ENCODE measurements at regions not wholly inside any gene's neighbourhood (a gene's known extent, or its start where the extent isn't known, plus 50 kb on each side); places are given as distances from the start of the nearest gene placed in this dataset.
"Not testable (repeated sequence)": the region's sequence is repeated elsewhere in the genome, so short reads cannot be mapped to it uniquely, and the experiment has no call there.

DNA sequence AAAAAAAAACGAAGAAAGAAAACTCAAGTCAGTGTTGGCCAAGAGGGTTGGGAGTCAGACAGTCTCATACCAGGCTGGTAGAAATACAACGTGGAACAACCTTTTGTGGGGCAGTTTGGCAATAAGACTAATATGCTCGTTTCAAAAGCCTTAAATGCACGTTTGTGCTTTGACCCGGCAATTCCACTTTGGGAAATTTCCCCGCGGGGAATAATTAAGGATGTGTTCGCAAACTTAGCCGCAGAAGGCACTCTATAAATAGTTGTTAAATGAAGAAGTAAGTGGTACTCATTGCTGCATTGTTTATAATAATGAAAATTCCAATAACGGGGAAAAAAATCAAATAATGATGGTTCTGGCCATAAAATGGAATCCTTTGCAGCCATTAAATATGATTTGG, 664.8 kb upstream of the EEF2KMT start:
- intact Hi-C loops (cut with micrococcal nuclease) = no loop called here
- Mint-ChIP-seq H3K27ac (no peak overlapping the region), H3K9me3 (peaks cover 20% of the 10 kb centered on the region), H3K36me3 (ENCODE audit: low read depth) (no peaks in the 10 kb centered on the region), H3K4me3 (no peak overlapping the region), H3K4me1 (ENCODE audit: low read depth) (no peaks in the 10 kb centered on the region), H3K27me3 (ENCODE audit: insufficient read depth) (no peaks in the 10 kb centered on the region)
- no peak for DNase-seq (ENCODE audit: low spot score)

DNA sequence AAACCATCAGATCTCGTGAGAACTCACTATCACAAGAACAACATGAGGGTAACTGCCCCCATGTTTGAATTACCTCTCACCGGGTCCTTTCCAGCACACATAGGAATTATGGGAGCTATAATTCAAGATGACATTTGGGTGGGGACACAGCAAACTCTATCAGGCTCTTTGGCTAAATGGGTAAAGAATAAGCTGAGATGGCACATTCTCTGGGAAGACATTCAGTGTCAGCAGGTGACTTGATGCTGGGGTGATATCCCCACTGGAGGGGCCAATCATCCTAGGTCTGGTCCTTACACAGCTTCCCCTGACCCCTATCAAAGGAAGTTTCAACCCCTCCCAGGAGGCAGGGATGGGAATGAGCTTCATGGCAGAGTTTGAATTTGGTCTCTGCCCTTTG, 664.0 kb upstream of the EEF2KMT start:
- intact Hi-C loops (cut with micrococcal nuclease) = no loop called here
- Mint-ChIP-seq H3K4me3 (no peak overlapping the region), H3K36me3 (ENCODE audit: low read depth) (no peaks in the 10 kb centered on the region), H3K9me3 (peaks cover 17% of the 10 kb centered on the region), H3K4me1 (ENCODE audit: low read depth) (no peaks in the 10 kb centered on the region), H3K27me3 (ENCODE audit: insufficient read depth) (no peaks in the 10 kb centered on the region), H3K27ac (no peak overlapping the region)
- no peak for DNase-seq (ENCODE audit: low spot score)

DNA sequence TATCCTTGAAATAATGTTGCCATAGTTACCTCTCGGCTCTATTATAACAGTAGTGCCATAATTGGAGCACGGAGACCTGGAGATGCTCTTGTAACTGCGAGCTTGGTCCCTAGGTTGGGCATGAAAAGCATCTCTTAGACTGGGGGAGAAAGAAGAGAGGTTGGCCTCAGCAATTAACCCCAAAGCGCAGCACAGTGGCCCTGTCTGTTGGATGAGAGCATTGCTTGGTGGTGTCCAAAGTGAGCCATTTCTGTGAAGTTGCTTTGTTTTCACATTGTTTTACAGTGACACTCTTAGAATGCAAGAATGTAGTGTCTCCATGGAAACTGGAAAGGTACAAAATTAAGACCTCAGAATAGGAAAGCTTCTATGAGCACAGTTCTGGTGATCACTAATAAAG, 660.7 kb upstream of the EEF2KMT start:
- H3K9me3 Mint-ChIP-seq = peaks cover 17% of the 10 kb centered on the region

DNA sequence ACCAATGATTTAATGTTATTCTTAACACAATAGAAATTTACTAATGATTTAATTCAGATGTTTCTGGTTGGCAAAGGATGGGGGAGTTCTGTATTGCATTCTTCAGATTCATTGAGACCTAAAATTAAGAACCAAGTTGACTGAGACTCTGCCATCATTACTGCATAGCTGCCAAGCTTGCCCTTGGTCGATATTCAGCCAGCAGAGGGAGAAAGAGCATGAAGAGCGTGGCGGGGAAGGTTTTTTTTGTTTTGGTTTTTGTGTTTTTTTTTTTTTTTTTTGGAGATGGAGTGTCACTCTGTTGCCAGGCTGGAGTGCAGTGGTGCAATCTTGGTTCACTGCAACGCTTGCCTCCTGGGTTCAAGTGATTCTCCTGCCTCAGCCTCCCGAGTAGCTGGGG, 659.4 kb upstream of the EEF2KMT start:
- Mint-ChIP-seq H3K9me3 (peaks cover 18% of the 10 kb centered on the region), H3K27ac (no peak overlapping the region)

More for the DNA sequence above, 660.7 kb upstream of the EEF2KMT start:
- no peak overlapping the region for H3K4me3 Mint-ChIP-seq
- no peaks in the 10 kb centered on the region for H3K36me3 Mint-ChIP-seq (ENCODE audit: low read depth)
- no peak for DNase-seq (ENCODE audit: low spot score)
- H3K27ac Mint-ChIP-seq = no peak overlapping the region
- H3K27me3 Mint-ChIP-seq (ENCODE audit: insufficient read depth) = no peaks in the 10 kb centered on the region
- H3K4me1 Mint-ChIP-seq (ENCODE audit: low read depth) = no peaks in the 10 kb centered on the region
- intact Hi-C loops (cut with micrococcal nuclease) = no loop called here

DNA sequence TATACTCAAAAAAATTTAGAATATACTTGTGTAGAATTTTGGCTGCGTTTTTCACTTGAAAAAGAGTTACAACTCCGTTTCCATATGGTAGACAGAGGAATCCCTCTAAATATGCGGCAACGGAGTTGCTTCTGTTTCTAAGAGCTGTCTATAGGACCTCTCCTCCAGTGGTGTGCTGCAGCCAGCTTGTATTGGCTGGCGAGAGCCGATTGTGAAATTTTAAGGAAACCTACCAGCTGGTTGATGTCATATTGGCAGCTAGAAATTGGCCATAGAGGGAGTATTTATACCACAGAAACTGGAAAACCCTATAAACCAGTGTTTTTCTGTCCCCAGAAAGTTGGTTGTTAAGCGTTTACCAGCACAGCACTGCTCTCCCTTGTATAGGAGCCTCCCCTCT, 655.8 kb upstream of the EEF2KMT start:
- no peaks in the 10 kb centered on the region for H3K4me1 Mint-ChIP-seq (ENCODE audit: low read depth)
- no peak for DNase-seq (ENCODE audit: low spot score)
- H3K36me3 Mint-ChIP-seq (ENCODE audit: low read depth) = no peaks in the 10 kb centered on the region
- H3K27ac Mint-ChIP-seq = no peak overlapping the region
- peaks cover 13% of the 10 kb centered on the region for H3K9me3 Mint-ChIP-seq
- H3K27me3 Mint-ChIP-seq (ENCODE audit: insufficient read depth) = no peaks in the 10 kb centered on the region
- no peak overlapping the region for H3K4me3 Mint-ChIP-seq
- intact Hi-C loops (cut with micrococcal nuclease) = no loop called here

More for the DNA sequence above, 659.4 kb upstream of the EEF2KMT start:
- Mint-ChIP-seq H3K27me3 (ENCODE audit: insufficient read depth) (no peaks in the 10 kb centered on the region), H3K36me3 (ENCODE audit: low read depth) (no peaks in the 10 kb centered on the region), H3K4me3 (no peak overlapping the region), H3K4me1 (ENCODE audit: low read depth) (no peaks in the 10 kb centered on the region)
- no peak for DNase-seq (ENCODE audit: low spot score)
- intact Hi-C loops (cut with micrococcal nuclease) = no loop called here

DNA sequence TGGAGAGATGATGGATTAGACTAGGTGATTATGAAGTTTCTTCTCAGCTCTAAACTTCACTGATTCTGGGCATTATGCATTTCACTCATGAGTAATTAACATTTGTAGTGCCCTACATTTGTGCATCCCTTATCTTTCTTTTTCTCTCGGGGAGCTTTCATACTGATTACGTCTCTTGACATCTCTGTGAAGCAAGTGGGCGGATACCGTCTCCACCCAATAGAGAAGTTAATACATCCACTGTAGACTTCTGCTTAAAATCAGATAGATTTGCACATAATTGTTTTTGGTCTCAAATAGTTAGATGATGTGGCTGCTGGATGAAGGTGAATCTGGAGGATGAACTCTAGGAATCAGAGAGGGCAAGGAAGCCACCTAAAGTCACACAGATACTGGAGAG, 653.6 kb upstream of the EEF2KMT start:
- no peaks in the 10 kb centered on the region for H3K4me1 Mint-ChIP-seq (ENCODE audit: low read depth)
- intact Hi-C loops (cut with micrococcal nuclease) = no loop called here

DNA sequence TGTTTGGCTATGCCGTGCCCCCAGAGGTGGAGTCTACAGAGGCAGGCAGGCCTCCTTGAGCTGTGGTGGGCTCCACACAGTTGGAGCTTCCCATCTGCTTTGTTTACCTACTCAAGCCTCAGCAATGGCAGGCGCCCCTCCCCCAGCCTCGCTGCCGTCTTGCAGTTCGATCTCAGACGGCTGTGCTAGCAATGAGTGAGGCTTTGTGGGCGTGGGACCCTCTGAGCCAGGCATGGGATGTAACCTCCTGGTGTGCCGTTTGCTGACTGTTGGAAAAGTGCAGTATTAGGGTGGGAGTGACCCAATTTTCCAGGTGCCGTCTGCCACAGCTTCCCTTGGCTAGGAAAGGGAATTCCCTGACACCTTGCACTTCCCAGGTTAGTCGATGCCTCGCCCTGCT, 652.8 kb upstream of the EEF2KMT start:
- DNase-seq (ENCODE audit: low spot score); H3K36me3 Mint-ChIP-seq (ENCODE audit: low read depth); H3K4me3 Mint-ChIP-seq; H3K27ac Mint-ChIP-seq; H3K27me3 Mint-ChIP-seq (ENCODE audit: insufficient read depth); intact Hi-C loops (cut with micrococcal nuclease); H3K4me1 Mint-ChIP-seq (ENCODE audit: low read depth): not testable (repeated sequence)
- peaks cover 17% of the 10 kb centered on the region for H3K9me3 Mint-ChIP-seq

More for the DNA sequence above, 653.6 kb upstream of the EEF2KMT start:
- DNase-seq (ENCODE audit: low spot score) = no peak
- Mint-ChIP-seq H3K36me3 (ENCODE audit: low read depth) (no peaks in the 10 kb centered on the region), H3K27ac (no peak overlapping the region), H3K4me3 (no peak overlapping the region), H3K9me3 (peaks cover 17% of the 10 kb centered on the region), H3K27me3 (ENCODE audit: insufficient read depth) (no peaks in the 10 kb centered on the region)

DNA sequence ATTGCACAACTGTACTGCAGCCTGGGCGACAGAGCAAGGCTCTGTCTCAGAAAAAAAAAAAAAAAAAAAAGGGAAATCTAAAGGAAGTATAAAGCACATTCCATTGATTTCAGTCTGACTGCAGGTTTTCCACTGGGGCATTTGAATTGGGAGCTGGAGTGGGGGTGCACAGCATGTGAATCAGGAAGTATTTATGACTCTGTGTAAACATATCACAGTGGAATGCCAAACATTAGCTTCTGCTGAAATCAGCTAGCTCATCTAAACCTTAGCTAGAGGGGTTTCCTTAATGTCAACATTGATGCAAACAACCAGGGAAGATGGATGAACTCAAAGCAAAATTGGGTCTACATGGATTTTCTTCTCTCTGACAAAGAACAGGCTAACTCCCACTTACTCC, 641.0 kb upstream of the EEF2KMT start:
- no peaks in the 10 kb centered on the region for H3K36me3 Mint-ChIP-seq (ENCODE audit: low read depth)
- H3K9me3 Mint-ChIP-seq = peaks cover 24% of the 10 kb centered on the region
- H3K4me1 Mint-ChIP-seq (ENCODE audit: low read depth) = no peaks in the 10 kb centered on the region
- no peak for DNase-seq (ENCODE audit: low spot score)
- H3K27me3 Mint-ChIP-seq (ENCODE audit: insufficient read depth) = no peaks in the 10 kb centered on the region
- H3K27ac Mint-ChIP-seq = no peak overlapping the region
- no peak overlapping the region for H3K4me3 Mint-ChIP-seq
- intact Hi-C loops (cut with micrococcal nuclease) = no loop called here

DNA sequence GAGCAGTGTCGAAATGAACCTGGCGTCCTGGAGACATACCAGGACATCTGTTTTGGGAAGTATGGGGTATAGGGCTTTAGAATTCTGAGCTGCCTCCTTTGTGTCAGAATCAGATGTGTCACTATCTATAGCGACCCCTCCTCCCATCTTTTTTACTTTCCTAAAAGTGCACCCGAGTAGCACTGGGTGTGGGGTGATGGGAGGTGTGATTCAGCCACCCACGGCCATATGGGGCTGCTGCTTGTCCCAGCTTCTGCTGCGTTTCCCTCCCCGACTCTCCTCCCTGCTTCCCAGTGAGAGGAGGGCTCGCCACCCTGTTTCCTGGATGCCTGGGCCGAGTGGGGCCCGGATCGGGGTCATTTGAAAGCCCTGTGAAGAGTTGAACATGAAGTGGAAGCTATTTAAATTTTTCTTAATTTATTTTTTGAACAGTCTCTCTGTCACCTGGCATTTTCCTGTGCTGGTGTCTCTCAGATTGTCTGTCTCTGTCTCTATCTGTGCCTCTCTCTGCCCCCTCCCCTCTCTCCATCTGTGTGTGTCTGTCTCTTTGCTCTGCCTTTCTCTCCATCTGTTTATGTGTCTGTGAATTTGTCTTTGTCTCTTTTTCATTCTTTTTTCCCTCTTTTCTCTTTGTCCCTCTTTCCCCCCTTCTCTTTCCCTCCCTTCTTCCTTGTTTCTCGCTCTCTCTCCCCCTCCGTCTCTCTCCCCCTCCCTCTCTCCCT, 638.8 kb upstream of the EEF2KMT start:
- intact Hi-C loops (cut with micrococcal nuclease) = no loop called here
- no peak for DNase-seq (ENCODE audit: low spot score)
- H3K27me3 Mint-ChIP-seq (ENCODE audit: insufficient read depth) = no peaks in the 10 kb centered on the region
- no peak overlapping the region for H3K27ac Mint-ChIP-seq
- no peaks in the 10 kb centered on the region for H3K36me3 Mint-ChIP-seq (ENCODE audit: low read depth)
- H3K4me3 Mint-ChIP-seq = no peak overlapping the region
- no peaks in the 10 kb centered on the region for H3K4me1 Mint-ChIP-seq (ENCODE audit: low read depth)
- H3K9me3 Mint-ChIP-seq = peaks cover 18% of the 10 kb centered on the region

DNA sequence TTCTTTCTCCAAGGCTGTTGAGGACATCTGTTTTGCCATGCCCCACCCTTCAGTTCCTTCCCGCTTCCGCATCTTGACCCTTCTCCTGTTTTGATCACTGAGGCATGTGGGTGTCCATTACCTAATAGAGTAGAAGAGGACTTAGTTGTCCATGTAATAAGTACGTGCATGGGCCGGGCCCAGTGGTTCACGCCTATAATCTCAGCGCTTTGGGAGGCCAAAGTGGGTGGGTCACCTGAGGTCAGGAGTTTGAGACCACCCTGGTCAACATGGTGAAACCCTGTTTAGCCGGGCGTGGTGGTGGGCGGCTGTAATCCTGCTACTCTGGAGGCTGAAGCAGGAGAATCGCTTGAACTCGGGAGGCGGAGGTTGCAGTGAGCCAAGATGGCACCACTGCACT, 637.8 kb upstream of the EEF2KMT start:
- H3K36me3 Mint-ChIP-seq (ENCODE audit: low read depth) = no peaks in the 10 kb centered on the region
- intact Hi-C loops (cut with micrococcal nuclease) = no loop called here
- H3K27me3 Mint-ChIP-seq (ENCODE audit: insufficient read depth) = no peaks in the 10 kb centered on the region
- DNase-seq (ENCODE audit: low spot score) = no peak
- no peak overlapping the region for H3K4me3 Mint-ChIP-seq
- H3K4me1 Mint-ChIP-seq (ENCODE audit: low read depth) = no peaks in the 10 kb centered on the region
- no peak overlapping the region for H3K27ac Mint-ChIP-seq
- peaks cover 10% of the 10 kb centered on the region for H3K9me3 Mint-ChIP-seq

DNA sequence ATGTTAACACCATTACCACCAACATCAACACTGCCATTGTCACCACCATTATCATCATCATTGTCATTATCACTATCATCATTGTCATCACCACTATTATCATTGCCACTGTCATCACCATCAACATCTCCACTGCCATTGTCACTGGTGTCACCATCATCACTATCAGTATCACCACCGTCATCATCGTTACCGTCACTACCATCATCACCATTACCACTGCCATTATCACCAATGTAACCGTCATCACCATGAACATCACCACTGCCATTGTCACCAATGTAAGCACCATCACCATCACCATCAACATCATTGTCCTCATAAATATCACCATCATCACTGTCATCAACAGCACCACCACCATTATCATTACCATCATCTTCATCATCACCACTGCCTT, 633.2 kb upstream of the EEF2KMT start:
- Mint-ChIP-seq H3K9me3 (peaks cover 5% of the 10 kb centered on the region), H3K36me3 (ENCODE audit: low read depth) (no peaks in the 10 kb centered on the region), H3K4me1 (ENCODE audit: low read depth) (no peaks in the 10 kb centered on the region), H3K27ac (no peak overlapping the region), H3K27me3 (ENCODE audit: insufficient read depth) (no peaks in the 10 kb centered on the region), H3K4me3 (no peak overlapping the region)
- intact Hi-C loops (cut with micrococcal nuclease) = no loop called here
- no peak for DNase-seq (ENCODE audit: low spot score)

DNA sequence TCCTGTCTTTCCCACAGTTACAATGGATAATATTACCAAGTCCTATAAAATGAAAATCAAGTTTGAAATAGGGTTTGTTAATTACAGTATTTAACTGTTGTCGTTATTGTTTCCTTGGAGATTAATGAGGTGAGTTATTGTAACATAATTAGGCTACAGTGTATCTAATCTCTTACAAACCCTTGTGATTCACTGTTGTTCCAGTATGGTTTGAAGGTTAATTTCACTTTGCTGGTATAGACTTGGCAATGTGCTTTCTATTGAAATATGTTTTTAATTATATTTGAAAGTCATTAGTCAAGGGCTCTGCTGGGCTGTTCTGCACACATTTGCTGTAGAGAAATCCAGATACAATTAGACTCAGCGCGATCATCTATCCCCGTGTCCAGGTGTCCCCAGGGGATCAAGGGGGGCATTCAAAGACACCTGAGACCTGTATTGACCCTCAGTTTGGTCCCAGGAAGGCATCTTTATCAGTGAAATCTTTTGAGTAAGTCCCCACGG, 624.6 kb upstream of the EEF2KMT start:
- Mint-ChIP-seq H3K27ac (no peak overlapping the region), H3K4me1 (ENCODE audit: low read depth) (no peaks in the 10 kb centered on the region), H3K27me3 (ENCODE audit: insufficient read depth) (no peaks in the 10 kb centered on the region), H3K9me3 (peaks cover 29% of the 10 kb centered on the region), H3K4me3 (no peak overlapping the region), H3K36me3 (ENCODE audit: low read depth) (no peaks in the 10 kb centered on the region)
- DNase-seq (ENCODE audit: low spot score) = no peak
- intact Hi-C loops (cut with micrococcal nuclease) = no loop called here

DNA sequence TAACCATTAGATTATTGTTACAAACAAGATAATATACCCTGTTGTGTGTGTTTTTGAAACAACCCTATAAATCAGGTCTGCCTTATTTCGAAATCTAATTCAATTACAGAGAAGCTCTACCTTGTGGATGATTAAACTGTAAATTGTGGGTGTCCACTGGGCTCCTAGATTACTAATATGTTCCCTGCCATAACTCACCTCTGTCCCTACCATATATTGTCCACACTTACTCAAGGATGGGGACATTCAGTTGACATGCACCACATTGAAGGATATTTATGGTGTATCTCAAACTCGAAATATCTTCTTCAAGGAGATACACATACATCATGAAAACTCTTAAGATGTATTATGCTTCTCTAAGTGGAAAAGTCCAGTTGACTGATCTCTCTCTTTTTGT, 617.6 kb upstream of the EEF2KMT start:
- DNase-seq (ENCODE audit: low spot score) = no peak
- Mint-ChIP-seq H3K27ac (no peak overlapping the region), H3K4me1 (ENCODE audit: low read depth) (no peaks in the 10 kb centered on the region), H3K36me3 (ENCODE audit: low read depth) (no peaks in the 10 kb centered on the region), H3K4me3 (no peak overlapping the region), H3K27me3 (ENCODE audit: insufficient read depth) (no peaks in the 10 kb centered on the region), H3K9me3 (peaks cover 39% of the 10 kb centered on the region)
- intact Hi-C loops (cut with micrococcal nuclease) = no loop called here

DNA sequence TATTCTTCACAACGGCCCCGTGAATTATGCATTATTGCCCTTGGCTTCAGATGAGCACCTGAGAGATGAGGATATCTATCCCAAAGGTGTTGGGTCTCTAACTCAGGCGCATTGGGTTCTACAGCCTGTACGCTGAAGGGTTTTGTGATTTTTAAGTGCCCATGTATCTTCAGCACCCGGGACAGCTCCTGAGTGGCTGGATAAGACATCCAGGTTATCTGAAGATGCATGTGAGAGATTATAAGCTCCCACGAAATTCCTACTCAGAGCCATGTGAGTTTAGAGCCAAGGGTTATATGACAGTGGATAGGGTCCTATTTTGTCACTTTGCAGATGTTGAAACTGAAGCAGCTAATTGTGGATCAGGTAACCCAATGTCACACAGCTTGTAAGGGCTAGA, 612.3 kb upstream of the EEF2KMT start:
- Mint-ChIP-seq H3K27me3 (ENCODE audit: insufficient read depth) (no peaks in the 10 kb centered on the region), H3K27ac (no peak overlapping the region), H3K4me3 (no peak overlapping the region), H3K9me3 (peaks cover 24% of the 10 kb centered on the region), H3K4me1 (ENCODE audit: low read depth) (no peaks in the 10 kb centered on the region), H3K36me3 (ENCODE audit: low read depth) (no peaks in the 10 kb centered on the region)
- DNase-seq (ENCODE audit: low spot score) = no peak
- intact Hi-C loops (cut with micrococcal nuclease) = no loop called here
